DMS114 treated with DMSO at 0.1 percent for 48 hours (cell line): ENCODE measurements at regions not wholly inside any gene's neighbourhood (a gene's known extent, or its start where the extent isn't known, plus 50 kb on each side); places are given as distances from the start of the nearest gene placed in this dataset.

Experiments used
- DNase-seq: peaks from one replicate; lab custom pipeline; 2025; ENCODE audit not compliant: unreplicated experiment; lab: John Stamatoyannopoulos, UW

DNA sequence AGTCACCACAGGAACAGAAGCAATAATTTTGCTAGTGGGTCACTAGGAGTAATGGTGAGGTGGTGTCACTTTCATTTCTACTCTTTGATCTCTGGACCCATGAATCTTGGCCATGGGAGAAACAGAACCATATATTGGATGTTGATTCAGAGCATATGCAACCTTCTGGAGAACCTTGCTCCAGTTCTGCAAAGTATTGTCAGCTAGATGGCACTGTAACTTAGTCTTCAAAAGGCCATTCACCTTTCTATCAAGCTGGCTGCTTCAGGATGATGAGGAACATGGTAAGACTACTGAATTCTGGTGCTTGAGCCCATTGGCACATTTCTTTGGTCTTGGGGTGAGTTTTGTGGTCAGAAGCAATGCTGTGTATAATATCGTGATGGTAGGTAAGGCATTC is 129.1 kb upstream of the FBN2 start:
- DNase-seq: no peak

DNA sequence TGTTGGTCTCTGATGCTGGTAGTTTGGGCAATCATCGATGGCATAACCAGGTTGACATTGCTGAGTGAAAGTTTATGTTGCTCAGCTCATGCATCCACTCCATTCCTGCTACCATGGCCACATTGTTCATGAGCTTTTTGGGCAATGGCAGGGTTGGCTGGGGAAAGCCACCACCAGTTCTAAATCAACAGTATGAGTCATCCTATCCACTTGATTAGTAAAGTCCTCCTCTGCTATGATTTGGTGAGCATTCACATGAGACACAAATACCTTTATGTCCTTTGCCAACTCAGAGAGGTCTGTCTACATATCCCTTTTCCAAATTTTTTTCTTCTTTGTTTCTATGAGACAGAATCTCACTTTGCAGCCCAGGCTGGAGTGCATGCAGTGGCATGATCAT is 129.7 kb upstream of the FBN2 start:
- no peak for DNase-seq

DNA sequence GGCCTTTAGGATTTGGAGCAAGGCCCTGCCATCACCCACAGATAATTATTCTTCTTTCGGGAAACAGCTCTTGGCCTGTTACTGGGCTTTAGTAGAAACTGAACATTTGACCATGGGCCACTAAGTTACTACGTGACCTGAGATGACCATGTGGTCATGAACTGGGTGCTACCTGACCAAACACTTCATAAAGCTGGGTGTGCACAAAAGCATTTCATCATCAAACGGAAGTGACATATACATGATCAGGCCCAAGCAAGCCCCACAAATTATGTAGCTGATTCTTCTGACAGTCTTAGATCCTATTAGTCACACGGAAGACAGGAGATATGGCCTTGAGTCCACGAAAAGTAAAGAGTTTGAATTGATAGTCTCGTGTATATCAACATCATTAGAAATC is 130.9 kb upstream of the FBN2 start:
- DNase-seq: no peak

DNA sequence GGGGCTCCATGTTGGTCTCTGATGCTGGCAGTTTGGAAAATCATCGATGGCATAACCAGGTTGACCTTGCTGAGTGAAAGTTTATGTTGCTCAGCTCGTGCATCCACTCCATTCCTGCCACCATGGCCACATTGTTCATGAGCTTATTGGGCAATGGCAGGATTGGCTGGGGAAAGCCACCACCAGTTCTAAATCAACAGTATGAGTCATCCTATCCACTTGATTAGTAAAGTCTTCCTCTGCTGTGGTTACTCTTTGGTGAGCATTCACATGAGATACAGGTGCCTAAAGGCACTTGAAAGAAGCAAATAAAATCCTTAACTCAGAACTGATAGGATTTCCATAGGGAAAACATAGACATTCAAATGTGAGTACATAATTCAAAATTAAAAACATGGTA is 131.8 kb upstream of the FBN2 start:
- DNase-seq: no peak

DNA sequence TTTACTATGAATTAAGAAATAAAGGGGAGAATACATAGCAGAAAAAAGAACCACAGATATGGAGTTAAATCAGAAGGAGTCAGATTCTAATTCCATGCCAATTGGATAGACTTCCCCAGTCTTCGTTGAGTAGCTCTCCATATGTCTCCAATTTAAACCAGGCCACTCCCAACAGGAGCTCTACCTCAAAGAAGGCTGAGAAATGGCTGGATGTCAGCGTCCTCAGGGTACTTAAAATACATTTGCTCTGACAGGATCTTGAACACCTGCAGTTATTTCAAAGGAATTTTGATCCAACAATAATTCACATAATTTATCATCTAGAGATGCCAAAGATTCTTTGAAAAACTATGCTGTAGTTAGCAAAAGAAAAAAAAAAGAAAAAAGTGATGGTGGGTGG is 133.9 kb upstream of the FBN2 start:
- DNase-seq: no peak

DNA sequence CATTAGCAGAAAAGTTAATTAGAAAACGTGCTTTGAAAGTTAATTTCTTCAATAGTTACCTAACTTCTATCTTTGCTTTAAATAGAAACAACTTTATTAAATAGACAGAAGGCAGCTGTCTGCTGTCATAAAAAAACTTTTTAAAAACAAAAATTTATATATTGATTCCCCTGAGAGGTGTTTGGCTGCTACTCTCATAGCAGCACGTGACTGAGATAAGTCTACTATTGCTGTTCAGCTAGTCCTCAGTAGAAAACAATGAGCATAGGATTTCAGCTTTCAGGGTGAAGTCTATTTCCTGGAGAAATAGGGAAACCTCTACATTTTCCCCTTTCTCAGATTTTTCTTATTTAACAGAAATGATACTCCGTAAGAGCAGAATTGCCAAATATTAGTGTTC is 135.0 kb upstream of the FBN2 start:
- DNase-seq: no peak

DNA sequence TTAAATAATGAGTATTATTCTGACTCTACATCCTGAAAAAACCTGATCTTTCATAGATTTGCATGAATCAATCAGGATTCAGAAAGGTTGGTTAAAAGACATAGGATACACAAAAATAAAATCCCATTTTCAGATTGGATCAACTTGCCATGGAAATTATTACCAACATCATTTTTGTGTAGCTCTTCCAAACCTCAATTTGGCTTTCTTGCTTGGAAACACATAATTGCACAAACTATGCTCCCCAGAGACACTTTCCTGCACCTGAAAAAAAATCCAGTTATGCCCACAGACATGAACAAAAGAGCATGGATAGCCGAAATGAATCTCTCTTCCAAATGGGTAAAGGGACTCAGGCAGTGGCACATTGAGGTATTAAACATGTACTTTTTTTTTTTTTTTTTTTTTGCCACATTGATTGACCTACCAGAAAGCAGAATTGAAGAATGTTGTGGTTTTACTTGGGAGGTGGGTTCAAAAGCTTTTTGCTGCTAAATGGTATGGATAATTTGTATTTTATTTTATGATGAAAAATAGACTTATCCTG is 135.4 kb upstream of the FBN2 start:
- no peak for DNase-seq

DNA sequence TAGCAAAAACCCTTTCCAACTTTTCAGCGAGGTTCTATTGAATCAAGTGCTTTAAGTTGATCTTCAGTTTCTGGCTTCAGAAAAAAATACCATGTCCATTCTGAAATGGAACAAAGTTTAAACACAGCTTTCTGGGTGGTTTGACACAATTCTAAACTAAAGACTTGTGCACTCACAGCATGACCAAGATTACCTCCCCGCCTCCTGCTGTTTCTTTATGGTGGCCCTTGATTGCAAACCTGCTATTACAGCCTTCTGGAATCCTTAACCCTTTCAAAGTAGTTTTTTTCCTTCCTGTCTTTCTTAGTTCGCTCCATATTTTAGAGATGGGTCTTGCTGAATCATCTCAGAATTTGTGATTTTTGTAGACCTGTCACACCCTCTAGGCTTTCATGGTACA is 135.9 kb upstream of the FBN2 start:
- no peak for DNase-seq

DNA sequence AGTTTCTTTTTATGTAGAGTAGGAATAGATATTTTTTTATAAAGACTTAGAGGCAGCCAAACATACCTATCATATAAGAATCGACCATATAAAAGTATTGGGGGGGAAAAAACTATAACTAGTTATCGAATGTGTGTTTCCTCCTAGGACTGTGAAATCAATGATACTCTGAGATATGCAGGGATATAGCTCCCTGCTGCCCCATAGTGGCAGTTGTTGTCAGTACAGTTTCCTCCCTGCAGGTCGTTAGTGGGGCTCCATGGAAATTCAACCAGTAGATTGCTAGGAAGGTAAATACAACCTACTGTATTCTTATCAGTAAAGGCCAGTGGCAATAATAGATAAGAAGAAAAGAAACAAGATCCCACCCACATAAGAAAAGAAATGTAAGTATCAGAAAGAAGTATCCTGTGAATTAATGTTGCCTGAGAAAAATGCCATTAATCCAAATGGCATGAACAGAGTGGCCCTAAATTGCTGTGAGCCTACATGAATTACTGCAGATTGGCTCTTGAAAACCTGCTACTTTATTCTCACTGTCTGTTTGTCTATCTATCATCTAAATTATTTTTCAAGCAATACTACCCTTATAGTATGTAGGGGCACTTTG is 136.9 kb upstream of the FBN2 start:
- peak; percentile 16 for DNase-seq

DNA sequence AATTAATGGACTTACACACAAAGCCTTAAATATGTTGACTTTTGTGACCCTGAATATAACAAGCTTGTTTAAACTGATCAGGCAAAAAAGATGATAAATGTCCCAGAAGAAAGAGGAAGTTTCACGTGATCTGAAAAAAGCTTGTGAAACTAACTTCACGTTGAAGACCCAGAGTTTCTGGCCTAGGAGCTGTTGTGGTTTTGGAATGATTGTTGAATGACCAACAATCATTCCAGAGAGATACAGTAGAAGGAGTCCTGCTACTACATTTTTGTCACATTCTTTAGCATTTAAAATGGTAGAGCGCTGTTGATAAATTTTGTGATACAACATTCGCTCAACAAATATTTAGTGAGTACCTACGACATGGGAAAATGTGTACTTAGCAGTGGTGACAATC is 143.1 kb upstream of the FBN2 start:
- DNase-seq: no peak

DNA sequence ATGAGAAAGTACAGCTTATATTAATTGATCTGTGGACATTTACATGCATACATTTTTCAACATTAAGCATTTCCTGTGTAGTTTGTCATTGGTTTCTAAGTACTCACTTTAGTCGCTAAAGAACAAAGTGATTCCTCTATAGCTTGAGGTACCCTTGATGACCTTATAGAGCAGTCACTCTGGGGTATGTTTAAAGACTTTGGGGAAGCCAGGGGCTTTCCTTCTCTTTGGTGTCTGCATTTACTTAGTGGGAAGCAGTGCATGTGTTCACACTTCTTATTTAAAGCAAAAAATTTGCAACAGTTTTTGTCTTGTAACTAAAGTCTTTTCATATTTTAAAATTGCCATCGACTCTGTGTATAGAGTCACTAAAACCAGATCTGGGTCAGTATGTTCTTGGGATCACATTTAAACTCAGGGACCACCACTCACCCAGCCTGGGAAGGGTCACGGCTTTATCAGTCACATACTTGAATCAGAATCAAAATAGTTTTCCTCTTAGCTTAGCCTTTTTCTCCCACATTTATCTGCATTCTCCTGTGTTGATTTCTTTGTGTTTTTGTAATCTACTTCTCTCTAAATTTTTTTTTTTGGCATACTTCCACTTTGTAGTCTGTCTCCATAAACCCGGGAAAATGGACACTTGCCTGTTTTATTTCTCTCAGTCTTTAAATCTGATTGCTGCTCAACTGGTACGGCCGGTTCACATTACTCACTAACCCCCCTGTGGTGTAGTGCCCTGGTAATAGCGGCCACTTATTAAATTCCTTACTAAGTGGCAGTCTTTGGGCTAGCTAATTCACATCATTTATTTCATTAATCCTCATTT is 143.9 kb upstream of the FBN2 start:
- DNase-seq: no peak

DNA sequence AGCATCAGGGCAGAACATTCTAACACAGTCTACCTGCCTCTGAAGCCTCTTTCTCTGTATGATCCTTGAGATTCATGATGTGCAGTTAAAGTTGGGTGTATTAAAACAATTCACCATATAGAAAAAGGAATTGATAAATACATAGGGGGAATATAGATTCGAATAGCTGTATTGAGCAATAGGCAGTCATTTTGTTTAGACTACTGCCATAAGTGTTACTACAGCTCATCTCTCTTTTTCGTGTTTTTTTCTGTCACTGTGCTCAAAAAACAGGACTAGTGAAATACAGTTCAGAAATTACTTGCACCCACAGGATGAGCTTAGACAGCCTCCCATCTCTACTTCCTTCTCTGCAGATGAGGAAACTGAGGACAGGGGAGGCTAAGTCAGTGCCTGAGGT is 144.6 kb upstream of the FBN2 start:
- DNase-seq: no peak

DNA sequence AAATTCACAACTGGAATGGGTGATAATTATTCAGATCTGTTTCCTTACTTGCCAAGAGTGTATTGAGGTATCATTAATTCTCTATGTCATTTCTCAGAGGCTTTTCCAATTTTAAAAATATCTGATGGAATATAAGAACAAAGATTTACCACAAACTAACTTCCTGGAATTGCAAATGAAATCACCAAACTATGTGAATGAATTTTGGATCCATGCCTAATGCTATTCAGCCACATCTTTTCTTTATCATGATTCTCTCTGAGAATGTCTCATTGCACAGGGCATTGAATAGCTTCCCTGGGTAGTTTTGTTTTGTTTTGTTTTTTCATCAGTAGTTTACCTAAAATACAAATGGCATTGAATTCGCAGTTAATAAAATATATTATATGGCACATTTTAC is 146.9 kb upstream of the FBN2 start:
- DNase-seq: no peak

DNA sequence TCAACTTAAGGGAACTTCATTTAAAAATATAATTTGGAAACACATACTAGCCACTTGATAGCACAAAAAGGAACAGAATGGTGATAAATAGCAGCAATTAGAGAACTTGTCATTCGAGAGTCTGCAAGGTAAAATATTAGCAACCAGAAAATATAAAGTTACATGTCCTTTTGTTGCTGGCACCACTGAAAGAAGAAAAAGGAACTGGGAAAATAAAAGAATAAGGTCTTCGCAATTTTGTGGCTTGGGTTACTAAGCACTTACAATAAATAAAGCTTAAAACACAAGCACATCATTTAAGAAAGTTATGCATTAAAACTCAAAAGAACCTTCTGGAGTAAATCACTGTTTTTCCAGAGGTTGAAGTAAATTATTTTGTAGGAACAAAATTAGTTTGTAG is 149.9 kb upstream of the FBN2 start:
- DNase-seq: no peak

DNA sequence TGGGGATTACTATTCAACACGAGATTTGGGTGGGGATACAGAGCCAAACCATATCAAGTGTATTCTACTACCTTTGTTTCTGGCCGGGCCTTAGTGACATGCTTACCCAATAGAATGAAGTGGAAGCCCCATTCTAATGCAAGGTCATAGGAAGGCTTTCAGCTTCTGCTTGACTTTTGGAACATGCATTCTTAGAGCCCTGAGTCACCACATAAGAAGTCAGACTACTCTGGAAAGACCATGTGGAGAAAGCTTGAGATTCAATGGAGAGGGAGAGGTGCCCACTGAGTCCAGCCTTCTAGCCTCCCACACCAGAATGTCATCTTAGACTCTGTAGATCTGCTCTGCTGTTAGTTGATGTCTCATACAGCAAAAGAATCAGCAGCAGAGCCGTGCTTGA is 155.7 kb upstream of the FBN2 start:
- no peak for DNase-seq

DNA sequence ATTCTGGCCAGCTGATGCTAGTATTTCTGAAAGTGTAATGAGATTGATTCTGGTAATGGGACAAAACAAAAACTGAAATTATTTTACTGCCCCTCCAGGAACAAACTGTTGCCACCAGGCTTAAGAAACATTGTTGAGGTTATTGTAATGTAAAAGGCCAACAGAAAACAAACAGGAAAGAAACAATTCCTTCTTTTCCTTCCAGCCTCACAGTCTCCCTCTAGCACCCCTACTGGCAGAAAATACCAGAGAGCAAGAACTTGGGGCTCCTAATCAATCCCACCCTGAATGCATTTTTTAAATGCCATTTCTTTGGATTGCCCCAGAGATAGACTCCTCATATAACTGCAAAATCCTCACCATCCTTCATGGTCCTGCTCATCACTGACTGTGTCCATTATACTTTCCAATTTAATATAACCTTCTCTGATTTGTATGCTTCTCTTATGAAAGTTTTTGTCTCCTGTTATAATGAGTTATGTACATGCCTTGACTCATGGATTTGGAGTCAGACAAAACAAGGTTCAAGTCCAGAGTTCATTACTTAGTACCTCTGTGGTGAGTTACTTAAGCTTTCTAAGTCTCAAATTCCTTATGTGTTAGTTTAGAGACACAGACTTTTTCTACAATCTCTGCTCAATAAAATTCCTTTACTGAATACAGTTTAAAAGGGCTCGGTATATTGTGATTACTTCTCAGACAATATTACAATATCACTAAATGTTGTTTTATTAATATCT is 157.9 kb upstream of the FBN2 start:
- no peak for DNase-seq

DNA sequence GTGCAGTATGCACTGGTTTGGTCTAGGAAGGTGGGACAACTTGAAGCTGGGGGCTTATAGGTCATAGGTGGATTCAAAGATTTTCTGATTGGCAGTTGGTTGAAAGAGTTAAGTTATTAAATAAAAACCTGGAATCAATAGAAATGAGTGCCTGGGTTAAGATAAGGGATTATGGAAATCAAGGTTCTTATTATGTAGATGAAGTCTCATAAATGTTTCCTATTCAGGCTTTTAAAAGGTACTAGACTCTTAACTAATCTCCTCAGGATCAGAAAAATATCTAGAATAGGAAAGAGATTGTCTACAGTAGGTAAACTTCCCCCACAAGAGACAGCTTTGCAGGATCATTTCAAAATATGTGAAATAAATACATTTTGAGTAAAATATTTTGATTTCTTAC is 163.3 kb upstream of the FBN2 start:
- no peak for DNase-seq

DNA sequence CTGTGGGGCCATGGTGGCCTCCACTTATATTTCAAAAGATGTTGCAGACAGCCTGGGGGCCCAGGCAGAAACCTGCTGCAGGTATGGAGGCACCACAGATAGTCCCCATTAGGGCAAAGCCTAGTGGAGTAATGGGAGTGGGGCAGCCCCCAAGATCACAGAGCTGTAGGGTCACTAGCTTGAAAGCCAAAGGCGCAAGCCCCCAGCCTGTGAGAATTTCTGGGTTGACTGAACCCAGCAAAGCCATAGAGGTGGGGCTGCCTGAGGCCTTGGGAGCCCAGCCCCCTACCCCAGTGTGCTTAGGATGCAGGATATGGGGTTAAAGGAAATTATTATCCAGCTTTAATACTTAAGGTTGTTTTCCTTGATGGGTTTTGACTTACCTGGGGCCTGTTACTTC is 165.3 kb upstream of the FBN2 start:
- DNase-seq: no peak

DNA sequence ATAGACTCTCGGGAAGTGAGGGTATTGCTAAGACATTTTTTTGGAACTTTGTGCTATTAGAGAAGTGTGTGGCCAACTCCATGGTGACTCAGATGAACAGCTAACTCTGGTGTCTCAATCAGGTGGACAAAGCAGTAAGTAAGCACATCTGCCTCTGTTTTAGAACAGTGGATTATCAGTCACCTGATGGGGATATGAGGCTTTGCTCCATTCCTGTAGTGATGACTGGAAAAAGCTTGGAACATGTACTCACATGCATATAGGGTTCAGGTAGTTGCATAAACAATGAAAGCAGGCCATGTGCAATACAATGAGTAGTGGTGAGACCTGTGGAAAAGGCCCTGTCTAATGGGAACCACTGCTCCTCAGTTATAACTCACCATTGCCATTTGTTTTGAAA is 168.2 kb upstream of the FBN2 start:
- no peak for DNase-seq

DNA sequence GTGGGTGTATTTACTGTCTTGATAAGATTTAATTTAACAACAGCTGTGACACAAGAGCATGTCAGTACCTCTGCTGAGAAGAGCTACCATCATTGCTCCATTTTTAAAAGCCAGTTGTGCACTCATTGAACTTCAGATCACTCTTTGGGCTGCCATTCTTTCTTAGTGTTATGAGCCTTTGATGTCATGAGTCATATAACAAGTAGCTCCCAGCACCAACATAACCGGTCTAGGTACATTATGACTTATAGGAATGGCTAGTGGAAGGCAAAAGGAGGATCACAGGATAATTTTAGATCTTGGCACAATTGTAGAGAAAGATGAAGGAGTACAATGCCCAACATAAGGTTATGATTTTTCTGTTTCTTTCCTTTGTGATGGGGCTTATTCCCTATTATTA is 170.8 kb upstream of the FBN2 start:
- no peak for DNase-seq

DNA sequence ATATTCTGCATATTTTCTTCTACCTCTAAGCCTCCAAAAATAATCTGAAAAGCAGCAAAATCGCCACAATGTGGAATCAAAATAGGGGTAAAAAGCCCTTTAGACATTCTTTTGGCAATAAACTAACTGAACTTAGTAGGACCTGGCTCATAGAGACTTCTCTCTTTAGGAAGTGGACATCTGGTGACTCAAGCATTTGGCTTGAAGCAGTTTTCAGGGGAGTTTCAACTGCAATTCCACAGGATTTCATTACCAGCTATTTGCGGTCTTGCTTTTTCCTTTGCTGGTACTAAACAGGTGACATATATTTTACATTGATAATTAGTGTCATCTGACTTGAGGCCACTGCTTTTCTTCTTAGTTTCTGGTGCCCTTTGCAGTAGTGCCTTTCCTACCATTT is 173.2 kb upstream of the FBN2 start:
- DNase-seq: no peak

DNA sequence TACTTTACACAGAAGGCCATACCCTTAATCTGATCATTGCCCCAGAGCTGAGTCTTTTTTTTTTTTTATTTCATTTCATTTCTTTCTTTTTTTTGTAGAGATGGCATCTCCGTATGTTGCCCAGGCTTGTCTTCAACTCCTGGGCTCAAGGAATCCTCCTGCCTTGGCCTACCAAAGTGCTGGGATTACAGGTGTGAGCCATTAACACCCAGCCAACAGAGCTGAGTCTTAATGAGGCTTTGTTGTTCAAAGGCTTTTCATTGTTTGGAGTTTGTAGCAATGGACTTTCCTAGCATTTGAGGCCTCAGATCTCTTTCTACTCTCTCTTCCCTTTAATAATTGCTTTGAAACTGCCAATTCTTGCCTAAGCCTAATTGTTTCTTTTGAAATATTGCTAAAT is 176.5 kb upstream of the FBN2 start:
- DNase-seq: no peak
